ENCODE measurements at regions not wholly inside any gene's neighbourhood (a gene's known extent, or its start where the extent isn't known, plus 50 kb on each side); places are given as distances from the start of the nearest gene placed in this dataset.
"Not testable (repeated sequence)": the region's sequence is repeated elsewhere in the genome, so short reads cannot be mapped to it uniquely, and the experiment has no call there.

GRCh38 chr2:234249034-234249735 is 198.7 kb downstream of the SPP2 start:
- H3K36me3 Mint-ChIP-seq, result peaks cover 3% of the 10 kb centered on the region
- H3K9me3 Mint-ChIP-seq (ENCODE audit: low read depth), result no peaks in the 10 kb centered on the region
- CTCF ChIA-PET, result interaction anchor here (1.5 kb wide), 1 partner anchor 23 kb away, joined by 3 read pairs; no protein-coding TSS in a partner anchor
- no peak for ATAC-seq
- no peak for DNase-seq
- H3K27ac Mint-ChIP-seq, result no peak overlapping the region
- H3K4me1 Mint-ChIP-seq, result peaks cover 10% of the 10 kb centered on the region
- no peaks in the 10 kb centered on the region for H3K27me3 Mint-ChIP-seq
- H3K4me3 Mint-ChIP-seq, result no peak overlapping the region

- ATAC-seq; H3K36me3 Mint-ChIP-seq; H3K27me3 Mint-ChIP-seq; H3K9me3 Mint-ChIP-seq (ENCODE audit: low read depth); H3K27ac Mint-ChIP-seq; CTCF ChIA-PET; DNase-seq; H3K4me3 Mint-ChIP-seq: not testable (repeated sequence)
- H3K4me1 Mint-ChIP-seq, result peaks cover 17% of the 10 kb centered on the region
Measured at GRCh38 chr2:234248213-234248710, 197.8 kb downstream of the SPP2 start.

DNA sequence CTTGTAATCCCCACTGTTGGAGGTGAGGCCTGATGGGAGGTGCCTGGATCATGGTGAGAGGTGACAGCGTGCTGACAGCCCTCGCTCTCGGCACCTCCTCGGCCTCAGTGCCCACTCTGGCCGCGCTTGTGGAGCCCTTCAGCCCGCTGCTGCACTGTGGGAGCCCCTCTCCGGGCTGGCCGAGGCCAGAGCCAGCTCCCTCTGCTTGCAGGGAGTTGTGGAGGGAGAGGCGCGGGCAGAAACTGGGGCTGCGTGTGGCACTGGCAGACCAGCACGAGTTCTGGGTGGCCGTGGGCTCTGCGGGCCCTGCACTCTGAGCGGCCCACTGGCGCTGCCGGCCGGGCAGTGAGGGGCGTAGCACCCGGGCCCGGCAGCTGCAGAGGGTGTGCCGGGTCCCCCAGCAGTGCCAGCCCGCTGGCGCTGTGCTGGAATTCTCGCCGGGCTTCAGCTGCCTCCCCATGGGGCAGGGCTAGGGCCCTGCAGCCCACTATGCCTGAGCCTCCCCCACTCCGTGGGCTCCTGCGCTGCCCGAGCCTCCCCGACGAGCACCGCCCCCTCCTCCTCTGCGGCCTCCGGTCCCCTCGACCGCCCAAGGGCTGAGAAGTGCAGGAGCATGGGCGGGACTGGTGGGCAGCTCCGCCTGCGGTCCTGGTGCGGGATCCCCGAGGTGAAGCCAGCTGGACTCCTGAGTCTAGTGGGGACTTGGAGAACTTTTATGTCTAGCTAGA is 197.1 kb downstream of the SPP2 start:
- CTCF ChIA-PET, result no interaction called here
- no peak overlapping the region for H3K4me3 Mint-ChIP-seq

DNA sequence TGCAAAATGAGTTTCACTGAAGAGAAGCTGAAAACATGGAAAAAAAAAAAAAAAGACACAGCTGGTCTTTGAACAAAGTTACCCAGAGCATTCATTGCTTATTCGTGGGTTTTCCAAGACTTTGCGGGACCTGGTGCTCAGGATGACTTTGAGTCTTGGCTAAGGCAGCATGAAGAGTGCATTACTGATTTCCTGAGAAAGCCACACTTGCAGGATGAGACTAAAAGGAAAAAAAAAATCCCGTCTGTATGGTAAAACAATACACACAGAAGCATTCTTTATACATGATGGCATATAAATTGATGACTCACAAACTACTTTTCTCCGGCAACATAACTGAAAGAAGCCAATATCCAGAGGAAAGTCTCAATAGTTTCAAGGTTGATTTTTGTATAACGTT is 195.4 kb downstream of the SPP2 start:
- ATAC-seq (no peak), DNase-seq (no peak)
- H3K27ac Mint-ChIP-seq, result no peak overlapping the region
- H3K4me3 Mint-ChIP-seq, result no peak overlapping the region
- H3K4me1 Mint-ChIP-seq, result peaks cover 17% of the 10 kb centered on the region
- H3K27me3 Mint-ChIP-seq, result no peaks in the 10 kb centered on the region
- CTCF ChIA-PET, result no interaction called here
- no peaks in the 10 kb centered on the region for H3K9me3 Mint-ChIP-seq (ENCODE audit: low read depth)
- peaks cover 1% of the 10 kb centered on the region for H3K36me3 Mint-ChIP-seq

More for the DNA sequence above, 197.1 kb downstream of the SPP2 start:
- Mint-ChIP-seq H3K36me3 (peaks cover 1% of the 10 kb centered on the region), H3K27ac (no peak overlapping the region), H3K4me1 (peaks cover 17% of the 10 kb centered on the region), H3K9me3 (ENCODE audit: low read depth) (no peaks in the 10 kb centered on the region), H3K27me3 (no peaks in the 10 kb centered on the region)
- DNase-seq (no peak), ATAC-seq (no peak)

GRCh38 chr2:234243871-234244565 is 193.5 kb downstream of the SPP2 start:
- Mint-ChIP-seq H3K4me1 (peaks cover 17% of the 10 kb centered on the region), H3K36me3 (peaks cover 4% of the 10 kb centered on the region), H3K9me3 (ENCODE audit: low read depth) (peaks cover under 1% of the 10 kb centered on the region), H3K27ac (peak overlapping the region; percentile 88), H3K27me3 (no peaks in the 10 kb centered on the region), H3K4me3 (peak overlapping the region; percentile 72)
- CTCF ChIA-PET, result interaction anchor here (0.8 to 1.8 kb wide), 2 partner anchors 108 to 257 kb away, joined by 3 to 7 read pairs; no protein-coding TSS in a partner anchor
- DNase-seq (no peak), ATAC-seq (peak; percentile 81)

GRCh38 chr2:234242459-234242836 is 191.9 kb downstream of the SPP2 start:
- no peak for DNase-seq
- H3K27me3 Mint-ChIP-seq, result no peaks in the 10 kb centered on the region
- ATAC-seq, result no peak
- H3K4me3 Mint-ChIP-seq, result no peak overlapping the region
- H3K27ac Mint-ChIP-seq, result no peak overlapping the region
- peaks cover 5% of the 10 kb centered on the region for H3K36me3 Mint-ChIP-seq
- CTCF ChIA-PET, result no interaction called here
- peaks cover 17% of the 10 kb centered on the region for H3K4me1 Mint-ChIP-seq
- H3K9me3 Mint-ChIP-seq (ENCODE audit: low read depth), result peaks cover 5% of the 10 kb centered on the region

- CTCF ChIA-PET, result no interaction called here
- H3K4me1 Mint-ChIP-seq, result peaks cover 17% of the 10 kb centered on the region
- no peak overlapping the region for H3K27ac Mint-ChIP-seq
Measured at GRCh38 chr2:234241656-234242458, 191.4 kb downstream of the SPP2 start.

DNA sequence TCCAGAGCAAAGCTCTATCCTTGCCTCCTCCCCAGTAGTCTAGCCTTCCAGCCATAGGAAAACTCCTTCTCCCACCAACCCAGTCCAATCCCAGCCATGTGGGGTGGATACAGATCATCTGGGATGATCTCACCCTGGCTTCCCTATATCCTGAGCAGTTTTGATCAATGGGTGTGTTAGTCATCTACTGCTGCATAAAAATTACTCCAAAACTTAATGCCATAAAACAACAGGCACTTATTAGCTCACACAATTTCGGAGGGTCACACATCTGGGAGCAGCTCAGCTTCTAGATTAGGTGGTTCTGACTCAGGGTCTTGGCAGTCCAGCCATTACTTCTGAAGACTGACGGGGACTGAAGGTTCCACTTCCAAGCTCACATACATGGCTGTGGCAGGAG is 190.4 kb downstream of the SPP2 start:
- CTCF ChIA-PET, result no interaction called here
- Mint-ChIP-seq H3K9me3 (ENCODE audit: low read depth) (peaks cover 5% of the 10 kb centered on the region), H3K36me3 (peaks cover 5% of the 10 kb centered on the region), H3K27ac (no peak overlapping the region), H3K27me3 (no peaks in the 10 kb centered on the region), H3K4me1 (peaks cover 17% of the 10 kb centered on the region), H3K4me3 (no peak overlapping the region)
- DNase-seq (no peak), ATAC-seq (no peak)

More at GRCh38 chr2:234241656-234242458, 191.4 kb downstream of the SPP2 start:
- H3K9me3 Mint-ChIP-seq (ENCODE audit: low read depth), result peaks cover 5% of the 10 kb centered on the region
- peaks cover 5% of the 10 kb centered on the region for H3K36me3 Mint-ChIP-seq
- DNase-seq (no peak), ATAC-seq (no peak)
- no peak overlapping the region for H3K4me3 Mint-ChIP-seq
- H3K27me3 Mint-ChIP-seq, result no peaks in the 10 kb centered on the region

GRCh38 chr2:234235191-234235590 is 184.7 kb downstream of the SPP2 start:
- Mint-ChIP-seq H3K27ac (no peak overlapping the region), H3K9me3 (ENCODE audit: low read depth) (peaks cover 5% of the 10 kb centered on the region), H3K4me1 (no peaks in the 10 kb centered on the region), H3K4me3 (no peak overlapping the region), H3K36me3 (peaks cover 4% of the 10 kb centered on the region), H3K27me3 (no peaks in the 10 kb centered on the region)
- CTCF ChIA-PET, result interaction anchor here (2.5 kb wide), 1 partner anchor 100 kb away, joined by 6 read pairs; no protein-coding TSS in a partner anchor
- DNase-seq, result no peak
- no peak for ATAC-seq

GRCh38 chr2:234231460-234231859 is 181.0 kb downstream of the SPP2 start:
- no peak for DNase-seq
- Mint-ChIP-seq H3K4me1 (no peaks in the 10 kb centered on the region), H3K9me3 (ENCODE audit: low read depth) (no peaks in the 10 kb centered on the region), H3K27ac (no peak overlapping the region), H3K27me3 (no peaks in the 10 kb centered on the region), H3K4me3 (no peak overlapping the region), H3K36me3 (peaks cover 1% of the 10 kb centered on the region)
- CTCF ChIA-PET, result no interaction called here
- no peak for ATAC-seq

- ATAC-seq (no peak), DNase-seq (no peak)
- peaks cover 2% of the 10 kb centered on the region for H3K36me3 Mint-ChIP-seq
Measured at GRCh38 chr2:234219046-234219310, 168.5 kb downstream of the SPP2 start.

DNA sequence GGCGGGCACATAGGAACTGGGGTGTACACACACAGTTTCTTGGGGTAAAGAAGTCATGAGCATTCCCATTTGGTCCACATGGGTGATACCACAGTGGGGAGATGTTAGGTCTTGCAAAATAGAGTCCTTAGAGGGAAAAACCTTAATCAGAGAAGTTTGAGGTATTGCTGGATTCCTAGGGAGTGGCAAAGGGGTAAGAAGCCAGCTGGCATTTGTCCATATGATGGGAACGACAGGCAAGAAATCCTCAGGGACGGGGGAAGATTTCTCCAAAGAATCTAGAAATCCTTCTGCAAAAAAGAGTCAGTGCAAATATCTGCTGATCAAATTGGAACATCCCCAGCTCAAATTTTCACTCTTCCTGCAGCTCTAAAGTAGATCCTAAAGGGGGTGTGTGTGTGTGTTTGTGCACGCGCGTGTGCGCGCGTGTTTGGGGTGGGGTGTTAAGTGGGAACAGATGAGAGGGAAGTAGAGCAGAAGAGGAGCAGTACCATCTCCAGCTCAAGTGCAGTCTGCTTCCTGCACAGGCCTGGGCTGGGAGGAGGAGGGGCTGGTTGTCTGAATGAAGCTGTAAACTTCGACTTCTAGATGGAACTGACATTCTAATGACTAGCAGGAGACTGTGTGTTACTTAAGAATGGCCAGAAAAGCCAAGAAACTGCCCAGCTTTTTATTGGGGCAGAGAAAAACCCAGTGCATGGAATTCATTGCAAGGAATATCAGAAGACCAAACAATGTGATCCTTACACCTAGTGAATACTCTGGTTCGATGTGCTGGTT is 168.0 kb downstream of the SPP2 start:
- H3K9me3 Mint-ChIP-seq (ENCODE audit: low read depth), result peaks cover 6% of the 10 kb centered on the region
- no peak overlapping the region for H3K27ac Mint-ChIP-seq
- DNase-seq (no peak), ATAC-seq (no peak)
- no peaks in the 10 kb centered on the region for H3K27me3 Mint-ChIP-seq
- peaks cover 2% of the 10 kb centered on the region for H3K36me3 Mint-ChIP-seq
- H3K4me3 Mint-ChIP-seq, result no peak overlapping the region
- H3K4me1 Mint-ChIP-seq, result peaks cover 11% of the 10 kb centered on the region
- CTCF ChIA-PET, result interaction anchor here (1.0 to 1.6 kb wide), 2 partner anchors 18 to 83 kb away, joined by 3 read pairs; no protein-coding TSS in a partner anchor

More at GRCh38 chr2:234219046-234219310, 168.5 kb downstream of the SPP2 start:
- Mint-ChIP-seq H3K27ac (no peak overlapping the region), H3K9me3 (ENCODE audit: low read depth) (peaks cover 6% of the 10 kb centered on the region), H3K4me1 (peaks cover 11% of the 10 kb centered on the region), H3K4me3 (no peak overlapping the region), H3K27me3 (no peaks in the 10 kb centered on the region)
- CTCF ChIA-PET, result interaction anchor here (1.0 kb wide), 1 partner anchor 84 kb away, joined by 3 read pairs; no protein-coding TSS in a partner anchor
